ENCODE measurements at regions not wholly inside any gene's neighbourhood (a gene's known extent, or its start where the extent isn't known, plus 50 kb on each side); places are given as distances from the start of the nearest gene placed in this dataset.

GRCh38 chr16:64225696-64226095 is 896.2 kb downstream of the CDH11 start:
- TF ChIP-seq CTCF (IDR thresholded peaks at IDR 0.05; ENCODE audit: low read depth, low read length, poor library complexity, severe bottlenecking) (no peak), EZH2phosphoT487 (IDR thresholded peaks at IDR 0.05; ENCODE audit: borderline replicate concordance, low read length) (no peak)

Data from DOHH2 (cell line).